SH-SY5Y (cell line): ENCODE measurements at regions not wholly inside any gene's neighbourhood (a gene's known extent, or its start where the extent isn't known, plus 50 kb on each side); places are given as distances from the start of the nearest gene placed in this dataset.

Experiments
- GATA2 ChIP-seq: IDR thresholded peaks from 2 replicates; pipeline ENCODE4 v1.6.1; 2011; ENCODE audit warnings: mild to moderate bottlenecking, low read depth, low read length
- GATA3 ChIP-seq: IDR thresholded peaks from 2 replicates; pipeline ENCODE4 v1.6.1; 2011; ENCODE audit warnings: low read depth, mild to moderate bottlenecking, low read length, moderate library complexity

DNA sequence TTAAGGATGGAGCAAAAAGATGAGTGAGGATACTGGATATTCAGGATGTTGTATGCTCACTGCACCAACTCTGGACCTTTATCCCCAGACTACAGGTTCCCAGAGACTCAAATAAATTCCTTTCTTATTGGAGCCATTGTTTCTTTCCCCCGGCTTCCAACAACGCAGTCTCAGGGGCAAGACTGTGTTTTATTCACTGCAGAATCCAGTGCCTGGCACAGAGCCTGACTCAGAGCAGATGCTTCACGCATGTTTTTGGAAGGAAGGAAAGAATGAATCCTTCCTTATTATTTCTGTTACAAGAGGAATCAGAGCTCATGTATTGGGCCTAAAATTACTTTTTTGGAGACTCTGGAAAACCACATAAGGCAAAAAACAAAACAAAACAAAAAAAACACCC lies 96.0 kb upstream of the VGLL4 start:
- TF ChIP-seq GATA3 (no peak), GATA2 (no peak)

DNA sequence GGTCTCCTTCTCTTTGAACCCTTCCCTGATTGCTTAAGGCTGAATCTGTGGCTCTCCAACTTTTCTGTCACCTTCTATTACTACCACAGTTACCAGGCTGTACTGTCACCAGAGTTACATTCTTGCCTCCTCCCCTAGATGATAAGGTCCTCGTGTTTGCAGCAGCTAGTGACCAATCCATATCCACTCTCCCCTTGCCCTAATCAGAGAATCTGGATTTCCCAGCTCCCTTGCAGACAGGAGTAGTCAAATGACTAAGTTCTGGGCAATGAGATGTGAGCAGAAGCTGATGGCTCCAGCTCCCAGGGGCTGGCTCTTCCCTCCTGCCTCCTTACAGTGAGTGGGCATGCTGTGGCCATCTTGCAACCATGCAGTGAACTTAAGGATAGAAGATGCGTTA lies 95.4 kb upstream of the VGLL4 start:
- no peak for TF ChIP-seq GATA3
- TF ChIP-seq GATA2, result no peak

GRCh38 chr3:11737742-11738141 lies 94.0 kb upstream of the VGLL4 start:
- TF ChIP-seq GATA2, result no peak
- TF ChIP-seq GATA3, result no peak

GRCh38 chr3:11736136-11736833 lies 92.6 kb upstream of the VGLL4 start:
- TF ChIP-seq GATA3 (peak; percentile 71), GATA2 (peak; percentile 91)

- no peak for TF ChIP-seq GATA3
- no peak for TF ChIP-seq GATA2
Observed at GRCh38 chr3:11735638-11736037, 91.9 kb upstream of the VGLL4 start.

DNA sequence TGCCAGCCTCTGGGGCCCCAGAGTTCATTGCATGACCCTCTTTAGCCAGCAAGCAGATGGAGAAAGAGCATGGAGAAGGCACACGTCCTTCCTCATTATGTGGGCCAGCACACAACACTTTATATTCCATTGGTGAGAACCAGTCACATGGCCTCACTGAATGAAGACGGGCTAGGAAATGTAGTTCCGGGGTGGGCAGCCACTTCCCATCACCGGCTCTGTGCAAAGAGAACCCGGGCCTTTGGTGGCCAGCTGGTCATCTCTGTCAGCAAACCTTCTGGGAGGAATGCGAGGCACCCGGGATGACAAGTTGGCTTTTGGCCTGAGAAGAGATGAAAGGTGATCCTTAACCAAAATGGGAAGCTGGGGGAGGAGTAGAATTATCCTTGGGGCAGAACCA lies 90.2 kb upstream of the VGLL4 start:
- TF ChIP-seq GATA2 (no peak), GATA3 (no peak)

DNA sequence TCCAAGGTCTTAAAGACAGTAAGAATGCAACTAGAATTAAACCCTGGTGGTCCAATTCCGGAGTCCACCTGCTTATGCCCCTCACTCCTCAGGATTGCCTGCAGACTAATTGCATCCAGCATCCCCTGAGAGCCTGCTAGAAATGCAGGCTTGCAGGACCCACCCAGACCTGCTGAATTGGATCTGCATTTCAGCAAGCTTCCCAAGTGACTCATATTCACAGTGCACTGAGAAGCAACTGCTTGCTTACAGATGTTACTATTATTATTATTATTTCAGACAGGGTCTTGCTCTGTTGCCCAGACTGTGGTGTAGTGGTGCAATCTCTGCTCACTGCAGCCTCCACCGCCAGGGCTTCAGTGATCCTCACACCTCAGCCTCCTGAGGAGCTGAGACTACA lies 83.5 kb upstream of the VGLL4 start:
- TF ChIP-seq GATA3, result no peak
- TF ChIP-seq GATA2, result no peak

DNA sequence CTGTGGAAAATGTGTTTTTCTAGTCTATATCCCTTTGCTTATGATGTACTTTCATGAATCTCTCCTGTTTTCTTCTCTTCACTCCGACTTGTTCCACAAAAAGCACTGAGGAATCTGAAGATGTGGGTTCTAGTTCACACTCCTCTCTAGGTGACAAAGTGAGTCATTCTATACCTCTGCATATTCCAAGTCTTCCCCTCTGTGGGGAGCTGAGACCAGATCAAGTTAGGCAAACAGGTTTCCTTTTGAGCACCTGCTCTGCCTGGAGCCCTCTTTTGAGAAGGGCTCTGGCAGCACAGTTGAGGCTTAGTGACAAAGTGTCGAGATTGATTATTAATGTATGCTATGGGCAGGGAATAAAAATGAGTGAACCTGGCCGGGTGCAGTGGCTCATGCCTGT lies 82.4 kb upstream of the VGLL4 start:
- TF ChIP-seq GATA2 (no peak), GATA3 (no peak)

DNA sequence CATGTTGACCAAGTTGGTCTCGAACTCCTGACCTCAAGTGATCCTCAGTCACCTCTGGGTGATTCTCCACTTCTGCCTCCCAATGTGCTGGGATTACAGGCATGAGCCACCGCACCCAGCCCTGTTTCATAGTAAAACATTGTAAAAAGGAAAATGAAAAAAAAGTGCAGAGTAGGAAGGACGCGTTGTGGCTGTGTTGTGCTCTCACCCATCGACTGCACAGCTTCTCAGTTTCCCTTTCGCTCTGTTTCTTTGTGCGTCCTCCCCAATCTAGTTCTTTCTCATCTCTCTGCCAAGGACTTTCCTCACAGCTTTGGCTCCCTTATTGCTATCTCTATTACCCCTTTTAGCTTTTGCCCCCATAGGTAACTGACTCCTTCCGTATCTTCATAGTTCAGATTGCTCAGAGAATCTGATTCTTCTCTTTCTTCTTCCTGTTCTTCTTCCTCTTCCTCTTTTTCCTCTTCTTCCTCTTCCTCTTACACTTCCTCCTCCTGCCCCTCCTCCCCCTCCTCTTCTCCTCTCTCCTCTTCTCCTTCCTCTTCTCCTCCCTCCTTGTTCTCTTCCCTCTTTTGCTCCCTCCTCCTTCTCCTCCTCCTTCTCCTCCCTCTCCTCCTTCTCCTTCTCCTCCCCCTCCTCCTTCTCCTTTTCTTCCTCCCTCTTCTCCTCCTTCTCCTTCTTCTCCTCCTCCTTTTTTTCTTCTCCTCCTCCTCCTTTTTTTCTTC lies 81.1 kb upstream of the VGLL4 start:
- no peak for TF ChIP-seq GATA3
- no peak for TF ChIP-seq GATA2

DNA sequence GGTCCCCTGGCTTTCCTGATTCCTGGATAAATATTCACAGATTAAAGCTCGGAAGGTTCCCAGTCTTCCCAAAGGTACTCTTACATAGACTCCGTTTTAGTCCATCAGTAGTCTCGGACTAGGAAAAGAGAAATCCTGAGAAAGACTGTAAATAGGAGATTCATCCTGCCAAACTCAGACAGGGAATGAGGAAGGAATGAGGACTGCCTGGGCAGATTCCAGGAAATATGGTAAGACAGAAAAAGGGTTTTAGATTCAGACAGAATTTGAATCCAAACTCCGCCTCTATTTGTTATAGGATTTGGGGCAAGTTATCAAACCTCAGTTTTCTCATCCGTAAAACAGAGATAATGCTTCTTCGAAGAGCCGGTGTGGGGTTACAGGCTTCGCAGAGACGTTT lies 77.8 kb upstream of the VGLL4 start:
- TF ChIP-seq GATA3 (no peak), GATA2 (no peak)

GRCh38 chr3:11720917-11721411 lies 77.2 kb upstream of the VGLL4 start:
- no peak for TF ChIP-seq GATA3

DNA sequence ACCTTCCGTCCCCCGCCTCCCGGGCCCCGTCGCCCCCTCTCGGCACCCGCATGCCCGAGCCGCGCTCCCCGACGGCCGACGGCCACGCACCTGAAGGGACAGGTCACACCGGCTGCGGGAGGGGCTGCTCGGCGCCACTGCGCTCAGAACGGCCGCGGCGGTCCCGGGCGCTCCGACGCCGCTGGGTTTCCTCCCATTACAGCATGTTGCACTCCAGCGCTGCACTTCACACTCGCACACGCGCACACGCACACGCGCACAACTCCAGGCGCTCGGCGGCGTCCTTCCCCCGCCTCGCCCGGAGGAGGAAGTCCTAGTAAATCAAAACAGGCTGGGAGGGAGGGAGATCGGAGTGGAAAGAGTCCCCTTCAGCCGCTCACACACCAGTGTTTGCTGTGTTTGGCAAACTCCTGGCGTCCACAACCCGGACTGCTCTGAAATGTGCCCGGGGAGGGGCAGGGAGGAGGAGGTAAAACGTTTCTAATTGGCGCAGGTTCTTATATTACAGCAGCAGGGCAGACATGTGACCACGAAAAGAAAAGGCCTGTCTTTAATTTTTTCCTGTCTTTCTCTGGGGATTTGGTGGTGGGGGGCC lies 76.7 kb upstream of the VGLL4 start:
- no peak for TF ChIP-seq GATA2
- TF ChIP-seq GATA3, result no peak

DNA sequence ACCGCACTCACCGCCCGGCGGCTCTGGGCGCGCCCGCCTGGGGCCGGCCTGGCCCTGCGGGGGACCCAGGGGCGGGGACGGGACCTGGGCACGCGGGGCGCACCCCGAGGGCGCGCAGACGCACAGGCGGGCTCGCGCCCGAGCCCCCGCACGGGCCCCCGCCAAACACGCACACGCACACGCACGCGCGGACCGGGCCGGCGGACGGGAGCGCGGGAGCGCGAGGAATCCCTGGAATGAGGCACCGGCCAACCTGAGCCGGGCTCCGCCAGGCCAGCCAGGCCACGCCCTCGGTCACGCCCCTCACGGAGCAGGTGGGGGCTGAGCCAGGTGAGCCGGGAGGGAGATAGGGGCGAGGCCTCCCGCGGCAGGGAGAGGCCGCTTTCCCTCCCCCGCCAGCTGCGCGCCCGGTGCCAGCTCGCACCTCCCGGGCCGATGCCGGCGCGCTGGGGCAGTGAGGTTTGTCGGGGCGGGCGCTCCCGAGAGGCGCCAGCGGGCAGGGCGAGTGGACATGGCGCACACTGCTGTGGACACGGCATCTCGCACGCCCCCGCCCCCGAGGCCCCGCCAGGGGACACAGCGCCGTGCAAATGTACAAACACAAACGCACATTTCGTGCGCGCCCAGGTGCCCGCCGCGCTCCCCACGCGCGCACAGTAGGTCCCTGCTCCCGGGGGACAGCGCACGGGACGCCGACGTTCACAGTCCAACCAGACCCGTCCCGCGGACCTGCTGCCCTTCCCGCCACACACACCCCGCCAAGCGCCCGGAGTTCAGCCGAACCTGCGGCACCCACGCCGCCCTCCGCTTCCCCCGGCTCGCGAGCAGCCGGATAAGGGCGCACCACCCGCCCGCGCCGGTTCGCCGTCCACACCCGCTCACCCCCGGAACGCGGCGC lies 75.9 kb upstream of the VGLL4 start:
- TF ChIP-seq GATA2, result no peak
- no peak for TF ChIP-seq GATA3
